K562 (cell line): ENCODE measurements at regions not wholly inside any gene's neighbourhood (a gene's known extent, or its start where the extent isn't known, plus 50 kb on each side); places are given as distances from the start of the nearest gene placed in this dataset.

ENCODE experiments used
- ATF3 ChIP-seq, 2 experiments: fragments of 450-650 bp in 1 of 2; sonication (generic) in 1 of 2; formaldehyde crosslinking in 1 of 2; IDR thresholded peaks in 1 of 2; conservative IDR thresholded peaks in 1 of 2; 2 replicates each; pipeline versions ENCODE4 v1.6.1 to v1.8.1; 2016 to 2023; ENCODE audit warnings: mild to moderate bottlenecking in 2 of 2, moderate library complexity in 2 of 2, inconsistent platforms in 1 of 2, missing genetic modification reagents in 1 of 2
- ATF7 ChIP-seq: fragments of 450-650 bp; IDR thresholded peaks from 2 replicates; pipeline ENCODE4 v1.7.1; 2014; ENCODE audit warnings: mild to moderate bottlenecking, moderate library complexity
- BACH1 ChIP-seq: fragments of 200-800 bp; sonication (Bioruptor generic); IDR thresholded peaks from 2 replicates; pipeline ENCODE4 v1.6.1; 2016; ENCODE audit warnings: missing genetic modification characterization, missing compliant biosample characterization
- CEBPB ChIP-seq: fragments of 450-650 bp; IDR thresholded peaks from 2 replicates; pipeline ENCODE4 v1.6.1; 2016; ENCODE audit warnings: missing genetic modification characterization, missing compliant biosample characterization
- DPF2 ChIP-seq: fragments of 450-650 bp; IDR thresholded peaks from 2 replicates; pipeline ENCODE4 v1.6.1; 2016
- HDAC2 ChIP-seq: fragments of 450-650 bp; IDR thresholded peaks from 2 replicates; pipeline ENCODE4 v1.6.1; 2016; ENCODE audit warnings: mild to moderate bottlenecking
- HDAC8 ChIP-seq: fragments of 450-650 bp; IDR thresholded peaks from 2 replicates; pipeline ENCODE4 v1.6.1; 2016; ENCODE audit warnings: mild to moderate bottlenecking, missing genetic modification characterization, moderate library complexity, missing compliant biosample characterization
- HES1 ChIP-seq: fragments of 450-650 bp; IDR thresholded peaks from 2 replicates; pipeline ENCODE4 v1.6.1; 2016; ENCODE audit warnings: low read depth, mild to moderate bottlenecking, moderate library complexity
- NRF1 ChIP-seq, 2 experiments: fragments of 450-650 bp; IDR thresholded peaks in 1 of 2; conservative IDR thresholded peaks in 1 of 2; 2 replicates each; pipeline ENCODE4 v1.6.1; 2014; ENCODE audit warnings: mild to moderate bottlenecking in 2 of 2
- ZNF124 ChIP-seq: sonication (generic); formaldehyde crosslinking; IDR thresholded peaks from 2 replicates; pipeline ENCODE4 v1.8.1; 2022; ENCODE audit warnings: missing genetic modification reagents
- ZNF354B ChIP-seq: fragments of 250-450 bp; sonication (Bioruptor Pico); IDR thresholded peaks from 2 replicates; pipeline ENCODE4 v1.4.0; 2020
- ZNF592 ChIP-seq: fragments of 450-650 bp; IDR thresholded peaks from 2 replicates; pipeline ENCODE4 v1.6.1; 2017; ENCODE audit warnings: antibody characterized with exemption, mild to moderate bottlenecking

GRCh38 chr7:119937745-119938144 is 335.2 kb upstream of the KCND2 start (continued):
- no peak for TF ChIP-seq HDAC8 (tag)
- no peak for TF ChIP-seq HES1
- TF ChIP-seq DPF2 = no peak
- TF ChIP-seq ZNF354B = no peak
- no peak for TF ChIP-seq BACH1 (tag)
- TF ChIP-seq NRF1 (conservative IDR thresholded peaks at IDR 0.05 in 1 of 2, IDR thresholded peaks at IDR 0.05 in 1 of 2) = no peak
- no peak for TF ChIP-seq HDAC2
- no peak for TF ChIP-seq ZNF592
- TF ChIP-seq CEBPB (tag) = peak; percentile 95
- no peak for TF ChIP-seq ZNF124 (CRISPR knock-in tag)
- no peak for TF ChIP-seq ATF7
- TF ChIP-seq ATF3 (IDR thresholded peaks at IDR 0.05) = no peak
- TF ChIP-seq ATF3 (CRISPR knock-in tag; conservative IDR thresholded peaks at IDR 0.05) = no peak
